SK-N-SH (cell line): ENCODE measurements at regions not wholly inside any gene's neighbourhood (a gene's known extent, or its start where the extent isn't known, plus 50 kb on each side); places are given as distances from the start of the nearest gene placed in this dataset.

Experiments
- CTCF ChIA-PET: fragments of 300-600, 350-600 bp; formaldehyde crosslinking; extraction: SDS; loops from one replicate; lab custom pipeline; 2021; lab: Yijun Ruan, JAX
- POLR2A ChIA-PET: fragments of 350-600 bp; sonication (Branson Sonifier 250); formaldehyde crosslinking; extraction: SDS; loops from one replicate; lab custom pipeline; 2020; ENCODE audit warnings: antibody characterized with exemption, inconsistent platforms; lab: Yijun Ruan, JAX
- DNase-seq: peaks from one replicate; pipeline ENCODE4 v3.0.0; 2012
- H2AFZ ChIP-seq: fragments of 200-600 bp; sonication (generic); 2 replicates; pipeline ENCODE4 v1.8.1; 2016; ENCODE audit warnings: antibody characterized with exemption, mild to moderate bottlenecking, low read depth
- H3F3A ChIP-seq: fragments of 200-600 bp; sonication (generic); replicated peaks from 2 replicates; pipeline ENCODE3; 2016; ENCODE audit warnings: antibody characterized with exemption, mild to moderate bottlenecking; ENCODE audit not compliant: insufficient read depth
- H3K27ac ChIP-seq, 2 experiments: fragments of 200-500 bp in 1 of 2; fragments of 200-600 bp in 1 of 2; sonication (Bioruptor generic) in 1 of 2; sonication (generic), shearing (Covaris generic) in 1 of 2; 2 replicates each; pipeline versions ENCODE4 v1.5.1 to v1.6.1; 2014 to 2016; ENCODE audit warnings: low read depth in 2 of 2, inconsistent platforms in 1 of 2, low read length in 1 of 2, mild to moderate bottlenecking in 1 of 2, mixed read lengths in 1 of 2
- H3K27me3 ChIP-seq: fragments of 200-600 bp; sonication (generic), shearing (Covaris generic); 2 replicates; pipeline ENCODE4 v1.6.1; 2016; ENCODE audit warnings: mixed run types; ENCODE audit not compliant: insufficient read depth
- H3K36me3 ChIP-seq, 2 experiments: fragments of 200-500 bp in 1 of 2; fragments of 200-600 bp in 1 of 2; sonication (Bioruptor generic) in 1 of 2; sonication (generic) in 1 of 2; replicated peaks in 1 of 2; 2 replicates each; pipeline versions ENCODE3 to v1.5.1; 2014 to 2016; ENCODE audit warnings: low read length in 1 of 2, mild to moderate bottlenecking in 1 of 2; ENCODE audit not compliant: insufficient read depth in 2 of 2, control insufficient read depth in 1 of 2
- H3K4me1 ChIP-seq, 2 experiments: fragments of 200-500 bp in 1 of 2; fragments of 200-600 bp in 1 of 2; sonication (Bioruptor generic) in 1 of 2; sonication (generic), shearing (Covaris generic) in 1 of 2; 2 replicates each; pipeline versions ENCODE4 v1.5.1 to v1.6.1; 2014 to 2016; ENCODE audit warnings: low read depth in 1 of 2, low read length in 1 of 2, mixed run types in 1 of 2; ENCODE audit not compliant: insufficient read depth in 2 of 2, control insufficient read depth in 1 of 2
- H3K4me2 ChIP-seq: fragments of 200-600 bp; sonication (generic), shearing (Covaris generic); 2 replicates; pipeline ENCODE4 v1.6.1; 2017; ENCODE audit warnings: mixed run types
- H3K4me3 ChIP-seq, 2 experiments: fragments of 200-500 bp in 1 of 2; fragments of 200-600 bp in 1 of 2; sonication (Bioruptor generic) in 1 of 2; sonication (generic), shearing (Covaris generic) in 1 of 2; 2 replicates each; pipeline versions ENCODE4 v1.5.1 to v1.8.1; 2014 to 2016; ENCODE audit warnings: low read depth in 2 of 2, inconsistent platforms in 1 of 2, low read length in 1 of 2, mild to moderate bottlenecking in 1 of 2, mixed read lengths in 1 of 2, moderate library complexity in 1 of 2
- H3K79me2 ChIP-seq: fragments of 200-600 bp; sonication (generic); 2 replicates; pipeline ENCODE4 v1.8.1; 2017; ENCODE audit warnings: mild to moderate bottlenecking; ENCODE audit not compliant: insufficient read depth
- H3K9ac ChIP-seq: fragments of 200-600 bp; sonication (generic); 2 replicates; pipeline ENCODE4 v1.6.1; 2017; ENCODE audit warnings: mixed run types
- H3K9me2 ChIP-seq: fragments of 200-600 bp; sonication (generic); 2 replicates; pipeline ENCODE4 v1.6.1; 2017; ENCODE audit warnings: mixed run types
- H3K9me3 ChIP-seq: fragments of 200-600 bp; sonication (generic); 2 replicates; pipeline ENCODE4 v1.6.1; 2017; ENCODE audit warnings: mixed run types, mild to moderate bottlenecking, moderate library complexity
- H4K20me1 ChIP-seq: fragments of 200-600 bp; sonication (generic); 2 replicates; pipeline ENCODE4 v1.6.1; 2017; ENCODE audit warnings: mild to moderate bottlenecking, mixed run types; ENCODE audit not compliant: insufficient read depth
- CHD2 ChIP-seq: fragments of 150-350 bp; IDR thresholded peaks from 2 replicates; pipeline ENCODE4 v1.6.1; 2018; ENCODE audit warnings: low read length; ENCODE audit not compliant: partially characterized antibody
- CTCF ChIP-seq: fragments of 200-600 bp; sonication (generic); IDR thresholded peaks from 2 replicates; pipeline ENCODE4 v1.6.1; 2017; ENCODE audit warnings: antibody characterized with exemption, mild to moderate bottlenecking, moderate library complexity
- ELF1 ChIP-seq: IDR thresholded peaks from 2 replicates; pipeline ENCODE4 v1.4.0; 2012
- EZH2phosphoT487 ChIP-seq: fragments of 200-600 bp; sonication (generic); IDR thresholded peaks from 2 replicates; pipeline ENCODE4 v1.6.1; 2017; ENCODE audit warnings: low read depth, mixed run types, mild to moderate bottlenecking, antibody characterized with exemption, moderate library complexity, borderline replicate concordance
- FOXJ3 ChIP-seq: sonication (generic); formaldehyde crosslinking; IDR thresholded peaks from 2 replicates; pipeline ENCODE4 v1.5.1; 2020; ENCODE audit warnings: mild to moderate bottlenecking, missing genetic modification reagents
- FOXM1 ChIP-seq: IDR thresholded peaks from 2 replicates; pipeline ENCODE4 v1.4.0; 2012; ENCODE audit warnings: low read depth, mild to moderate bottlenecking
- GABPA ChIP-seq: IDR thresholded peaks from 2 replicates; pipeline ENCODE4 v1.4.0; 2012; ENCODE audit warnings: low read depth, mild to moderate bottlenecking
- GATA2 ChIP-seq: sonication (generic); formaldehyde crosslinking; IDR thresholded peaks from 2 replicates; pipeline ENCODE4 v1.5.0; 2020; ENCODE audit warnings: mild to moderate bottlenecking, missing genetic modification reagents
- JUND ChIP-seq: IDR thresholded peaks from 2 replicates; pipeline ENCODE4 v1.4.0; 2012
- MEF2A ChIP-seq: IDR thresholded peaks from 2 replicates; pipeline ENCODE4 v1.4.0; 2012; ENCODE audit warnings: low read depth, borderline replicate concordance
- NRF1 ChIP-seq: IDR thresholded peaks from 2 replicates; pipeline ENCODE4 v1.6.1; 2012; ENCODE audit warnings: low read depth, mild to moderate bottlenecking, low read length
- POLR2AphosphoS5 ChIP-seq: IDR thresholded peaks from 2 replicates; pipeline ENCODE4 v1.6.1; 2012; ENCODE audit warnings: low read depth, low read length
- RCOR1 ChIP-seq: fragments of 150-350 bp; IDR thresholded peaks from 2 replicates; pipeline ENCODE4 v1.6.1; 2017; ENCODE audit warnings: antibody characterized with exemption, low read length
- RFX5 ChIP-seq: IDR thresholded peaks from 2 replicates; pipeline ENCODE4 v1.6.1; 2012; ENCODE audit warnings: mild to moderate bottlenecking, improper control_type of control experiment, low read length
- SIN3A ChIP-seq: IDR thresholded peaks from 2 replicates; pipeline ENCODE4 v1.6.1; 2012; ENCODE audit warnings: low read depth, mild to moderate bottlenecking, low read length, moderate library complexity, borderline replicate concordance
- TEAD4 ChIP-seq: IDR thresholded peaks from 2 replicates; pipeline ENCODE4 v1.4.0; 2012; ENCODE audit warnings: mild to moderate bottlenecking, borderline replicate concordance; ENCODE audit not compliant: insufficient read depth
- USF1 ChIP-seq: IDR thresholded peaks from 2 replicates; pipeline ENCODE4 v1.4.0; 2012; ENCODE audit warnings: low read depth, borderline replicate concordance
- YY1 ChIP-seq: IDR thresholded peaks from 2 replicates; pipeline ENCODE4 v1.4.0; 2012; ENCODE audit warnings: low read depth, mild to moderate bottlenecking
- WGBS: methylation state at CpG from one replicate; pipeline ENCODE4 v1.1.6; 2017; ENCODE audit warnings: low lambda C conversion rate; 5-methylcytosine and 5-hydroxymethylcytosine counted together

GRCh38 chr13:47027780-47028437, 131.1 kb upstream of the HTR2A start:
- Histone ChIP-seq H3K9me2 (no peaks in the 10 kb centered on the region), H3K79me2 (no peaks in the 10 kb centered on the region), H3K36me3 (no peaks in the 10 kb centered on the region), H3K27me3 (no peaks in the 10 kb centered on the region), H3K27ac (peak overlapping the region in 1 of 2 experiments; percentile 24; a peak in 1 of 4 replicates), H3K9ac (no peak overlapping the region), H3K4me1 (no peaks in the 10 kb centered on the region), H2AFZ (peak overlapping the region; percentile 95), H3F3A (no peaks in the 10 kb centered on the region), H3K9me3 (no peaks in the 10 kb centered on the region), H3K4me3 (peak overlapping the region in 1 of 2 experiments; percentile 12; a peak in 1 of 4 replicates), H4K20me1 (no peaks in the 10 kb centered on the region), H3K4me2 (peak overlapping the region; percentile 56)
- DNase-seq = no peak
- TF ChIP-seq RCOR1 = no peak
- TF ChIP-seq JUND = no peak
- ChIA-PET CTCF (interaction anchor here (1.3 kb wide), 1 partner anchor 12 kb away, joined by 3 read pairs; no protein-coding TSS in a partner anchor), POLR2A (no interaction called here)
- 44% methylated on average over 6 of the region's 6 CpGs for WGBS

- H4K20me1 ChIP-seq = no peaks in the 10 kb centered on the region
- H3K9me2 ChIP-seq = no peaks in the 10 kb centered on the region
- no peaks in the 10 kb centered on the region for H3F3A ChIP-seq
- no peaks in the 10 kb centered on the region for H3K27me3 ChIP-seq
- WGBS = 63% methylated on average over 5 of the region's 5 CpGs
- no peaks in the 10 kb centered on the region for H3K36me3 ChIP-seq
- CTCF ChIA-PET = interaction anchor here (0.5 to 1.1 kb wide), 2 partner anchors 45 to 481 kb away, joined by 3 to 4 read pairs; no protein-coding TSS in a partner anchor
- DNase-seq = no peak
- H3K27ac ChIP-seq = no peak overlapping the region
- POLR2A ChIA-PET = no interaction called here
- TF ChIP-seq RFX5 (no peak), CTCF (no peak), FOXM1 (no peak), MEF2A (no peak), SIN3A (no peak), NRF1 (no peak), RCOR1 (no peak), POLR2AphosphoS5 (no peak), EZH2phosphoT487 (no peak), ELF1 (no peak), GABPA (no peak), CHD2 (no peak), TEAD4 (no peak), YY1 (no peak), GATA2 (CRISPR knock-in tag) (no peak), USF1 (no peak), FOXJ3 (CRISPR knock-in tag) (no peak)
- no peak overlapping the region for H3K9ac ChIP-seq
- H3K4me2 ChIP-seq = no peak overlapping the region
- H3K4me1 ChIP-seq = no peaks in the 10 kb centered on the region
- H3K9me3 ChIP-seq = no peaks in the 10 kb centered on the region
- H2AFZ ChIP-seq = no peak overlapping the region
- H3K79me2 ChIP-seq = no peaks in the 10 kb centered on the region
- H3K4me3 ChIP-seq = no peak overlapping the region
Observed at GRCh38 chr13:47025791-47026447, 129.1 kb upstream of the HTR2A start.
